ENCODE measurements at regions not wholly inside any gene's neighbourhood (a gene's known extent, or its start where the extent isn't known, plus 50 kb on each side); places are given as distances from the start of the nearest gene placed in this dataset.
"Not testable (repeated sequence)": the region's sequence is repeated elsewhere in the genome, so short reads cannot be mapped to it uniquely, and the experiment has no call there.

- not testable (repeated sequence) for TF ChIP-seq CTCF (conservative IDR thresholded peaks at IDR 0.05; ENCODE audit: low read depth, low read length); EZH2 (IDR thresholded peaks at IDR 0.05; ENCODE audit: low read length, unreplicated experiment)
Measured at GRCh38 chr6:144795022-144795421, 509.9 kb downstream of the UTRN start.

Measured in PC-3 (cell line).